ENCODE measurements at regions not wholly inside any gene's neighbourhood (a gene's known extent, or its start where the extent isn't known, plus 50 kb on each side); places are given as distances from the start of the nearest gene placed in this dataset.

DNA sequence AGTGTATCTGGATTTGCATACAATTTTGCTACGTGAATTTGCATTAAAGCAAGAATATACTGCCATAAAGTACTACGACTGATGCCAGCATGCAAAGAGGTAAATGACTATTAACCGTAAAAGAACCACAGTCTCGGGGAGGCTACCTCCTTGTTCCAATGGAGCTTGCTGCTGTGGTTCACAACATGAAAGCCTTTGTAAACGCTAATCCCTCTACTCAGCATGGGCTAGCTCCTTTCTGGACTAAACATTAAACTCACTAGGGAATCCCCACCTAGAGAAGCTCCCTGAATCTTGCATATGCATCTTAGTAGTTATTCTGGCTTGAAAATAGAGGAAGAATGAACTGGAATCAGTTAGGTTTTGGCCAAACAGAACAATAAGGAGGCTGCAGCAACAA is 60.5 kb upstream of the ARHGAP32 start (continued):
- TF ChIP-seq HDAC2 (IDR thresholded peaks at IDR 0.05; ENCODE audit: borderline replicate concordance in 1 of 2, low read depth in 2 of 2, low read length in 2 of 2), result peak; percentile 61 to 98; a peak in 3 of 4 replicates
- TF ChIP-seq YY1 (IDR thresholded peaks at IDR 0.05; ENCODE audit: low read depth, low read length), result peak; percentile 67
- TF ChIP-seq TCF12 (IDR thresholded peaks at IDR 0.05; ENCODE audit: low read depth, low read length), result 0 out of 2 replicates have a peak, but pooled peaks have one; percentile 6
- no peak for TF ChIP-seq HDAC6 (IDR thresholded peaks at IDR 0.05; ENCODE audit: low read depth, low read length)
- TF ChIP-seq, protein P1, sequence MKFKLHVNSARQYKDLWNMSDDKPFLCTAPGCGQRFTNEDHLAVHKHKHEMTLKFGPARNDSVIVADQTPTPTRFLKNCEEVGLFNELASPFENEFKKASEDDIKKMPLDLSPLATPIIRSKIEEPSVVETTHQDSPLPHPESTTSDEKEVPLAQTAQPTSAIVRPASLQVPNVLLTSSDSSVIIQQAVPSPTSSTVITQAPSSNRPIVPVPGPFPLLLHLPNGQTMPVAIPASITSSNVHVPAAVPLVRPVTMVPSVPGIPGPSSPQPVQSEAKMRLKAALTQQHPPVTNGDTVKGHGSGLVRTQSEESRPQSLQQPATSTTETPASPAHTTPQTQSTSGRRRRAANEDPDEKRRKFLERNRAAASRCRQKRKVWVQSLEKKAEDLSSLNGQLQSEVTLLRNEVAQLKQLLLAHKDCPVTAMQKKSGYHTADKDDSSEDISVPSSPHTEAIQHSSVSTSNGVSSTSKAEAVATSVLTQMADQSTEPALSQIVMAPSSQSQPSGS (IDR thresholded peaks at IDR 0.05; ENCODE audit: low read length), result no peak

Measured in H1 (cell line).